ENCODE measurements at regions not wholly inside any gene's neighbourhood (a gene's known extent, or its start where the extent isn't known, plus 50 kb on each side); places are given as distances from the start of the nearest gene placed in this dataset.

- no peak for DNase-seq (ENCODE audit: low read depth)
Observed at GRCh38 chr3:40817017-40817416, 292.3 kb downstream of the ZNF621 start.

GRCh38 chr3:40821315-40821714 lies 296.6 kb downstream of the ZNF621 start:
- DNase-seq (ENCODE audit: low read depth): no peak

GRCh38 chr3:40827226-40827625 lies 302.5 kb downstream of the ZNF621 start:
- no peak for DNase-seq (ENCODE audit: low read depth)

- no peak for DNase-seq (ENCODE audit: low read depth)
Observed at GRCh38 chr3:40827942-40828688, 303.4 kb downstream of the ZNF621 start.

- no peak for DNase-seq (ENCODE audit: low read depth)
Observed at GRCh38 chr3:40828741-40829415, 304.1 kb downstream of the ZNF621 start.

- DNase-seq (ENCODE audit: low read depth): no peak
Observed at GRCh38 chr3:40829876-40830275, 305.1 kb downstream of the ZNF621 start.

GRCh38 chr3:40837300-40837699 lies 312.5 kb downstream of the ZNF621 start:
- no peak for DNase-seq (ENCODE audit: low read depth)

GRCh38 chr3:40841131-40841530 lies 316.4 kb downstream of the ZNF621 start:
- DNase-seq (ENCODE audit: low read depth): no peak

GRCh38 chr3:40841570-40842109 lies 316.9 kb downstream of the ZNF621 start:
- DNase-seq (ENCODE audit: low read depth): no peak

GRCh38 chr3:40842714-40843113 lies 318.0 kb downstream of the ZNF621 start:
- no peak for DNase-seq (ENCODE audit: low read depth)

- no peak for DNase-seq (ENCODE audit: low read depth)
Observed at GRCh38 chr3:40843208-40843624, 318.5 kb downstream of the ZNF621 start.

- DNase-seq (ENCODE audit: low read depth): no peak
Observed at GRCh38 chr3:40843851-40844548, 319.2 kb downstream of the ZNF621 start.

- no peak for DNase-seq (ENCODE audit: low read depth)
Observed at GRCh38 chr3:40844896-40845295, 320.1 kb downstream of the ZNF621 start.

- DNase-seq (ENCODE audit: low read depth): no peak
Observed at GRCh38 chr3:40845447-40845846, 320.7 kb downstream of the ZNF621 start.

- DNase-seq (ENCODE audit: low read depth): no peak
Observed at GRCh38 chr3:40845916-40846315, 321.2 kb downstream of the ZNF621 start.

GRCh38 chr3:40846451-40846850 lies 321.7 kb downstream of the ZNF621 start:
- no peak for DNase-seq (ENCODE audit: low read depth)

GRCh38 chr3:40847551-40847992 lies 322.8 kb downstream of the ZNF621 start:
- no peak for DNase-seq (ENCODE audit: low read depth)

- DNase-seq (ENCODE audit: low read depth): no peak
Observed at GRCh38 chr3:40848421-40848820, 323.7 kb downstream of the ZNF621 start.

GRCh38 chr3:40850861-40851260 lies 326.1 kb downstream of the ZNF621 start:
- no peak for DNase-seq (ENCODE audit: low read depth)

GRCh38 chr3:40851836-40852235 lies 327.1 kb downstream of the ZNF621 start:
- DNase-seq (ENCODE audit: low read depth): no peak

GRCh38 chr3:40852712-40853111 lies 328.0 kb downstream of the ZNF621 start:
- no peak for DNase-seq (ENCODE audit: low read depth)

- no peak for DNase-seq (ENCODE audit: low read depth)
Observed at GRCh38 chr3:40853474-40853873, 328.7 kb downstream of the ZNF621 start.

- DNase-seq (ENCODE audit: low read depth): no peak
Observed at GRCh38 chr3:40855871-40856270, 331.1 kb downstream of the ZNF621 start.

Data from stimulated activated CD8-positive, alpha-beta memory T cell treated with anti-CD3 and anti-CD28 coated beads, Interleukin-12 subunit alpha, Interleukin-12 subunit beta, amount 100 ng/mL, for 4 hours (primary cell).